ENCODE measurements at regions not wholly inside any gene's neighbourhood (a gene's known extent, or its start where the extent isn't known, plus 50 kb on each side); places are given as distances from the start of the nearest gene placed in this dataset.

DNA sequence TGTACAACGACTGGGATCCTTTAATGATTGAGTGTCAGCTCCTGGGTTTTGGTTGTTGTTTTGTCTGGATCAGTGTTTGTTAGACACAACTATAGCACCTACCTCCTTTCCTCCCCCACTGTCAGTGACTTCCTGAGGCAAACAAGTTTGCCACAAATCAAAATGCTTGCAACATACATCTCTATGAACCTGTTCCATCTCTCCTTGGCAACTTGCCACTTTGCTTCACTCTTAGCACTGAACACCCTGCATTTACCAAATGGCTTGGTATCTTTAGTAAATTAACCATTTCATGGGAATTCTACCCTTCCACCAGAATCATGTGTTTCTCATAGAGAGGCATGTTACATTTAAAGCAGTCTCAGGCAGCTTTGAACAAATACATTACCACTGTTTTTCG is 301.1 kb upstream of the TANK start:
- no peak for DNase-seq
- no peak overlapping the region for H3K4me3 Mint-ChIP-seq
- peaks cover 5% of the 10 kb centered on the region for H3K4me1 Mint-ChIP-seq (ENCODE audit: low read depth)
- CTCF ChIA-PET: no interaction called here
- H3K9me3 Mint-ChIP-seq: no peaks in the 10 kb centered on the region
- H3K27me3 Mint-ChIP-seq (ENCODE audit: low read depth): no peaks in the 10 kb centered on the region
- no peak overlapping the region for H3K27ac Mint-ChIP-seq
- H3K36me3 Mint-ChIP-seq (ENCODE audit: low read depth): no peaks in the 10 kb centered on the region
- intact Hi-C loops (cut with micrococcal nuclease): no loop called here

DNA sequence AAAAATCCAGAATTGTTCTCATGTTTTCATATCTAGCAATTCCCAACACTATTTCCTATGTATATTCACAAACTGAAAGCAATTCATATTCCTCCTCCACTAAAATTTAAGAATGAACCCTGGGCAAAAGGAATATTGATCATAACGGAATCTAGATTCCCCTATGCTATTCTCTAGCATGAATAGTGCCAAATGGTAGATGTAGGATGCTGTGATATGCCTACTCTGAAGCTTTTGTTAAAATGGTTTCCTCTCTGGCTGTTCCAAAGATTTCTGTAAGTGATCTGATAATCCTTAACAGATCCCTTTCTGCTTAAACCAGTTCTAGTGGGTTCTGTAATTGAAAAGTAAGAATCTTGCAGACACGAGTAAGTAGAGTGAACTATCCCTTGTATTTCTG is 298.0 kb upstream of the TANK start:
- Mint-ChIP-seq H3K27me3 (ENCODE audit: low read depth) (no peaks in the 10 kb centered on the region), H3K27ac (no peak overlapping the region), H3K36me3 (ENCODE audit: low read depth) (no peaks in the 10 kb centered on the region), H3K4me1 (ENCODE audit: low read depth) (peaks cover 5% of the 10 kb centered on the region), H3K9me3 (no peaks in the 10 kb centered on the region), H3K4me3 (no peak overlapping the region)
- CTCF ChIA-PET: no interaction called here
- no peak for DNase-seq
- intact Hi-C loops (cut with micrococcal nuclease): no loop called here

DNA sequence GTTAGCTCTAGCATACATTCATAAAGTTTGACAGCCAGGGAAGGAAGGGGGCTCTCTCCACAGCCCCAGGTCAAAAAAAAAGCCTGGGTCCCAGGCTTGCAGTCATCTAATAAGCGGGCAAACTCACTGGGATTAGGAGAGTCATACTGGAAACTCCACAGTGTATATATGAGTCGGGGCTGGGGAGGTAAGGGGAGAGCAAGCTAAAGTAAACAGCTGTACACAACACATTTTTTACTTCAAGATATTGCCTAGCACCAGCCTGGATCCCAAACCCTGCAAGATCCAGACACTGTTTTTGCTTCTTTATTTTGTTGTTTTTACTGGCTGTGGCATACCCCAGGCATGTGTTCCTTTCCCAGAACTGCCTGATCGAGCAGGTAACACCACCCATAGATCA is 291.3 kb upstream of the TANK start:
- DNase-seq: no peak
- Mint-ChIP-seq H3K36me3 (ENCODE audit: low read depth) (no peaks in the 10 kb centered on the region), H3K4me3 (no peak overlapping the region), H3K9me3 (no peaks in the 10 kb centered on the region), H3K27ac (no peak overlapping the region), H3K4me1 (ENCODE audit: low read depth) (no peaks in the 10 kb centered on the region), H3K27me3 (ENCODE audit: low read depth) (no peaks in the 10 kb centered on the region)
- CTCF ChIA-PET: interaction anchor here (0.6 kb wide), 3 partner anchors 254 to 616 kb away, joined by 3 to 4 read pairs (median 4); no protein-coding TSS in a partner anchor
- intact Hi-C loops (cut with micrococcal nuclease): no loop called here

DNA sequence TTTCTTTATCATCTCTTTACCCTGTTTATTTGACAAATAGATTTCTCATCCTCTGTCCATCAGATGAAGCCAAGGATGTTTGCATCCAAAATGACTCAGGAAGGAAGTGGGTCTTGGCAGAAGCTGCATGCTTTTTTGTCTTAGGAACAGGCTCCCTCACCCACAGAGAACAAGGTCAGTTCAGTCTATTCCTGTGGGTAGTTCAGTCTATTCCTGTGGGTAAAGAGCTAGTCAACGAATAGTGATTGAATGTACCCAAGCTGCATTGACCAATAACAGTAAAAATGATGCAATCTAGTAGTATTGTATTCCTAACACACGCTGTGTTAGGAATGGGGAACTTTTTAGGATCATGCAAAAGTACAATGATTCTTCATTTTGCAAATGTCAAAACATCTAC is 290.8 kb upstream of the TANK start:
- no peak for DNase-seq
- Mint-ChIP-seq H3K4me3 (no peak overlapping the region), H3K9me3 (no peaks in the 10 kb centered on the region), H3K27me3 (ENCODE audit: low read depth) (no peaks in the 10 kb centered on the region), H3K4me1 (ENCODE audit: low read depth) (no peaks in the 10 kb centered on the region), H3K36me3 (ENCODE audit: low read depth) (no peaks in the 10 kb centered on the region), H3K27ac (no peak overlapping the region)
- intact Hi-C loops (cut with micrococcal nuclease): no loop called here
- CTCF ChIA-PET: interaction anchor here (0.6 kb wide), 1 partner anchor 253 kb away, joined by 3 read pairs; no protein-coding TSS in a partner anchor

DNA sequence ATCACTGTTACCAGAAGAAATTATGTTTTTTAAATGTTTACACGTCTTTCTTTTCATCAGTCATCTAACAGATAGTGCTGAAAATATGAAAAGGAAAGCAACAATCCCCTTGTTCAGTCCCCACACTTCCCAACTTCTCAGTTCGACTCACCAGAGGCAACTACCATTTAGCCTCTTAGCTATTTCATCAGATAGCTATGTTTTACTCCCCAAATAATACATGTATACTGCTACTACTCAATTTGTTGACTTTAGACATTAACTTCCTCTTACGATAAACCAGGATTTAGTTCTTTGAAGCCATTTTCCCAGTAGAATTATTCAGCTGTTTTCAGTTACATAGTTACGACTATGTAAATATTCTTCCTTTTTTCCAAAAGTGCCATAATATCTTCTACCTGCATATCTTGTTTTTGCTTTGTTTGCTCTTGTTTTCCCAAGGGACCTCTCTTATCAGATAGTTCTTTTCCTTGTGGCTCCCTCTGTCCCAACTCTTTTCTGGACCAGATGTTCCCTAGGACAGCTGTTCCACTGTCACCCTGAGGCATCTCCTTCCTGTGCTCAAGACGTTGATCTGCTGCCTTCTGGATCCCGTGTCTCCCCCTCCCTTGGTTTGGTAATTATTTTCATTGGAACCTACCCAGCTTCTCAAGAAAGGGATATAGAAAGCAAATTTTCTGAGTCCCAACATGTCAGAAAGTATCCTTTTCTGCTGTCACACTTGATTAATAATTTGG is 289.3 kb upstream of the TANK start:
- Mint-ChIP-seq H3K27me3 (ENCODE audit: low read depth) (no peaks in the 10 kb centered on the region), H3K36me3 (ENCODE audit: low read depth) (no peaks in the 10 kb centered on the region), H3K4me3 (no peak overlapping the region), H3K4me1 (ENCODE audit: low read depth) (no peaks in the 10 kb centered on the region), H3K27ac (no peak overlapping the region), H3K9me3 (no peaks in the 10 kb centered on the region)
- intact Hi-C loops (cut with micrococcal nuclease): no loop called here
- CTCF ChIA-PET: interaction anchor here (0.5 to 1.0 kb wide), 2 partner anchors 39 to 125 kb away, joined by 3 to 4 read pairs; no protein-coding TSS in a partner anchor
- no peak for DNase-seq

DNA sequence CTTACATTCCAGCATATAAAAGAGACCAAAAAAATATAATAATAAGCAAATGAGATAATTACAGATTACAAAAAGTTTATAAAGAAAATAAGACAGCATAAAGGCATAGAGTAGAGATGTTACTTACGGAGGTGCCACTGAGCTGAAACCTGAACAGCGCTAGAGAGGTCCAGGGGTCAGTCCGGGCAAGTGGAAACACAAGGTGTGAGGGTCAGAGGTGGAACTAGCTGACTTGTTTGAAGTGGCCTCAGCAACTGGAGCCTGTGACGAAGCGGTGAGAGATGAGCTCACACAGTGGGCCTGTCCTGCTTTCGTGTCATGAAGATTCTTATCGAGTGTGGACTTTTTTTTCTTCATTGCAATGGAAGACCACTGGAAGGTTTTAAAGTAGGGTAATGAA is 288.3 kb upstream of the TANK start:
- Mint-ChIP-seq H3K4me3 (no peak overlapping the region), H3K9me3 (no peaks in the 10 kb centered on the region), H3K36me3 (ENCODE audit: low read depth) (no peaks in the 10 kb centered on the region), H3K4me1 (ENCODE audit: low read depth) (no peaks in the 10 kb centered on the region), H3K27ac (no peak overlapping the region), H3K27me3 (ENCODE audit: low read depth) (no peaks in the 10 kb centered on the region)
- CTCF ChIA-PET: no interaction called here
- DNase-seq: no peak
- intact Hi-C loops (cut with micrococcal nuclease): no loop called here

DNA sequence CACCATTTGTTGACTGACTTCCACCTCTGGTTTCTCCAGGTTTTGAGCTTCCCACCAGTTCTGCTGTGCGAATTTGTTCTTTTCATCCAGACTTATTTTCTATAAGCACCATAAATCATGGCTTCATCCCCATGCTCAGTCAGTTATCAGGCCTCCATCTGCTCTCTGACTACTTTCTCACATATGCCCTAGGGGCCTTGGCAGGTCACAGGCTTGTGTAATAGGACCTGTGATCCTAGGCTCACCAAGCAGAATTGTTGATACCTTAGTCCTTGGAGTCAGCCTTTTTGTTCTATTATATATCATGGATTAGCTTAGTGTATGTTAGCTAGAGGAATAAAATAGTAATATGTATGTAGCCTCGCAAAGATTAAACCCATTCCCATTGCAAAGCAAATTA is 284.2 kb upstream of the TANK start:
- no peak overlapping the region for H3K27ac Mint-ChIP-seq
- no peaks in the 10 kb centered on the region for H3K27me3 Mint-ChIP-seq (ENCODE audit: low read depth)
- DNase-seq: no peak
- H3K36me3 Mint-ChIP-seq (ENCODE audit: low read depth): no peaks in the 10 kb centered on the region
- CTCF ChIA-PET: no interaction called here
- H3K4me3 Mint-ChIP-seq: no peak overlapping the region
- intact Hi-C loops (cut with micrococcal nuclease): no loop called here
- H3K4me1 Mint-ChIP-seq (ENCODE audit: low read depth): no peaks in the 10 kb centered on the region
- H3K9me3 Mint-ChIP-seq: no peaks in the 10 kb centered on the region

DNA sequence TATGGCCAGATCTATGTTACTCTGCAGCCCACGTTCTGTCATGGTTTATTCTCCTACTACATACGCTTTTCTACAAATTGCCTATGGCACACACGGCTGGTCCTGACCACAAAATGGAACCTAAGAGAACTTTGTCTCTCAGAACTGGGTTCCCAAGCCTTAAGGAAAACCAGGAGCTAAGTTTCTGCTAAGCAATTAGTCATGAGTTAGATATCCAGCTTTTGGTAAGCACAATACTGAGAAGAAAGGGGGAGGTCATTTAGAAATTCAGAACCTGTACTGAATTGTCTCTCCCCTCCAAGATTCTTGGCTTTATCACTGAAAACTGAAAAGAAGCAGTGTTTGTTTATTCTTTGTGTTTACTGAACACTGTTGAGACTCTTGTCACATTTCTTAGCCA is 283.5 kb upstream of the TANK start:
- CTCF ChIA-PET: no interaction called here
- Mint-ChIP-seq H3K27me3 (ENCODE audit: low read depth) (no peaks in the 10 kb centered on the region), H3K36me3 (ENCODE audit: low read depth) (no peaks in the 10 kb centered on the region), H3K4me1 (ENCODE audit: low read depth) (no peaks in the 10 kb centered on the region), H3K27ac (no peak overlapping the region), H3K4me3 (no peak overlapping the region), H3K9me3 (no peaks in the 10 kb centered on the region)
- intact Hi-C loops (cut with micrococcal nuclease): no loop called here
- DNase-seq: no peak

DNA sequence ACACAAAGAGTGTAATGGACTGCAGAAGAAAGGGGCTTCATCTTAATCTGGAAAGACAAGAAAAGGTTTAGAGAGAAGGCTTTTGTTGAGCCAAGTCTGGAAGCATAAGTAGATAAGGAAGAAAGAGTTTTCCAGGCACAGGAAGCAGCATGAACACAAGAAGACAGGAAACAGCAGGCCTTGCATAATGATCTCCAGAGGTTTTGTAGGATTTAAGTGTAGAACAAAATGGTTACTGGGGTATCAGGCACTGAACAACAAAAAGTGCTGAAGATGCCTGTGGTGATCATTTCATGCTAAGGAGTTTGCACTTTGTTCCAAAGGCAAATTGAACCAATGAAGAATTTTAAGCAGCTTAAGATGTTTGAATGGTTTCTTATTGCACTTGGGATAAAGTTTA is 281.6 kb upstream of the TANK start:
- CTCF ChIA-PET: no interaction called here
- Mint-ChIP-seq H3K9me3 (no peaks in the 10 kb centered on the region), H3K4me3 (no peak overlapping the region), H3K27ac (no peak overlapping the region), H3K36me3 (ENCODE audit: low read depth) (no peaks in the 10 kb centered on the region), H3K4me1 (ENCODE audit: low read depth) (no peaks in the 10 kb centered on the region), H3K27me3 (ENCODE audit: low read depth) (no peaks in the 10 kb centered on the region)
- DNase-seq: no peak
- intact Hi-C loops (cut with micrococcal nuclease): no loop called here

DNA sequence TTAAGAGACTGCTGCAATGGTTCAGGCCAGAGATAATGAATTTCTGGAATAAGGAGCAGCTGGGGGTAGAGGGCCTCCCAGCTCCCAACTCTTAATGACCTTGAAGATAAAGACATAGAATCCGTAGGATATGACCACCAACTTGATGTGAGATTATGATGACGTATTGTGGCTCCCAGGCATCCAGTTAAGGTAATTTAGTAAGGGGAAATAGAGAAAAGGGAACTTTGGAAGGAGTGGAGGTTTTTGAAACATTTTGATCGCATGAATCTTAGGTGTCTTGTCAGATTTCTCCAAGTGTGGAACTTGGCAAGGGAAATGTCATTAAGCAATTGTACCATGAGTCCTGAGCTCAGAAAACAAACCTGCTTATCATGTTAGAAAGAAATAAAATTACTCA is 277.3 kb upstream of the TANK start:
- H3K4me3 Mint-ChIP-seq: no peak overlapping the region
- H3K36me3 Mint-ChIP-seq (ENCODE audit: low read depth): no peaks in the 10 kb centered on the region
- intact Hi-C loops (cut with micrococcal nuclease): no loop called here
- no peak overlapping the region for H3K27ac Mint-ChIP-seq
- no peaks in the 10 kb centered on the region for H3K27me3 Mint-ChIP-seq (ENCODE audit: low read depth)
- H3K4me1 Mint-ChIP-seq (ENCODE audit: low read depth): no peaks in the 10 kb centered on the region
- CTCF ChIA-PET: no interaction called here
- no peak for DNase-seq
- H3K9me3 Mint-ChIP-seq: no peaks in the 10 kb centered on the region

DNA sequence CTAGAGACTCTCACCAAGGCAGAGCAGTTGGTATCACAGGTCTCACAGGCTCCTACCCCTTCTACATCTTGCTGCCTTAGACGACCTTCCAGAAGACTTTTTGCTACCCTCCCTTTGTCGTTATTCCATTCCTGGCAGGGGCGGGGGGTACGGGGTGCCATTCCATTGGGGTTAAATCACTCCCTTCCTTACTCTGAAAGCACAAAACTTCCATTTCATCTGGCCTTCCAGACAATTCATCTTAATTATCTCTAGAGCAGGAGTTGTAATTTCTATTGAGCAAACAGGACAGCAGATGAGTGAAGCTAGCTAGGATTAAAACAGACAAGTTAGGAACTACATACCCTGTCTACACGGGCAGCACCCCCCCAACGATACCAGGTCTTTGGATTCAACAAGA is 276.2 kb upstream of the TANK start:
- Mint-ChIP-seq H3K36me3 (ENCODE audit: low read depth) (no peaks in the 10 kb centered on the region), H3K4me3 (no peak overlapping the region)

DNA sequence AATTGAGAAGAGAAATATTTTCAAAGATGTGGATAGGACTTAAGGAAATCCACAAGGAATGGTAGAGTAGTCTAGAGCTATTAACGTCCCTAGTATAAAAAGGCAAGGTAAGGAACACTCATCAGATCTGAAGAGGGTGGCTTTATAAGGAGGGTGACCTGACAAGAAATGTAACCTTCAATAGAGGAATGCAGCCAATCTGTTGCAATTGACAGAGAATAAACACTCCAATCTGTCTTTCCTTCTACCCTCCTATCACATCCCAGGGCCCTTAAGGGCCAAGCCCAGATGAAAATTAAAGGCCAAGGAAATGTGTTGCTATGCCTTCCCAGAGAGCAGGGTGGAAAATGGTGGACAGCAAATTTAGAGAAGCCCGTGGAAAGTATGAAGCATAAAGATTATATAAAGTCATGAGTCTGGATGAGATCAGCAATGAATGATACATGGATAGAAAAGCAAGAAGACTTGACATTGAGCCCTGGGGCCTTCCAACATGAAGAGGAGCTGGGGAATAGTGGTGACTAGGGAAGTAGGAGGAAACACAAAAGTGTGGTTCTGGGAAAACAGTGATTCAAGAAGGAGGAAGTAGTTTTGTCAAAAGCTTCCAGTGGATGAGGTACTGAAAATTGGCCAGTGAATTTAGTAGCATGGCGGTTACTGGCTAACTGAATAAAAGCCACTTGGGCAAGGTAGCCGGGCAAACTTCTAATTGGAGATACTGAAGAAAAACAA is 270.6 kb upstream of the TANK start:
- Mint-ChIP-seq H3K9me3 (no peaks in the 10 kb centered on the region), H3K4me3 (no peak overlapping the region), H3K36me3 (ENCODE audit: low read depth) (no peaks in the 10 kb centered on the region), H3K27ac (no peak overlapping the region), H3K4me1 (ENCODE audit: low read depth) (no peaks in the 10 kb centered on the region), H3K27me3 (ENCODE audit: low read depth) (no peaks in the 10 kb centered on the region)
- DNase-seq: no peak
- intact Hi-C loops (cut with micrococcal nuclease): no loop called here
- CTCF ChIA-PET: no interaction called here

More for the DNA sequence above, 276.2 kb upstream of the TANK start:
- intact Hi-C loops (cut with micrococcal nuclease): no loop called here
- CTCF ChIA-PET: no interaction called here
- Mint-ChIP-seq H3K9me3 (no peaks in the 10 kb centered on the region), H3K4me1 (ENCODE audit: low read depth) (no peaks in the 10 kb centered on the region), H3K27ac (no peak overlapping the region), H3K27me3 (ENCODE audit: low read depth) (no peaks in the 10 kb centered on the region)
- no peak for DNase-seq

DNA sequence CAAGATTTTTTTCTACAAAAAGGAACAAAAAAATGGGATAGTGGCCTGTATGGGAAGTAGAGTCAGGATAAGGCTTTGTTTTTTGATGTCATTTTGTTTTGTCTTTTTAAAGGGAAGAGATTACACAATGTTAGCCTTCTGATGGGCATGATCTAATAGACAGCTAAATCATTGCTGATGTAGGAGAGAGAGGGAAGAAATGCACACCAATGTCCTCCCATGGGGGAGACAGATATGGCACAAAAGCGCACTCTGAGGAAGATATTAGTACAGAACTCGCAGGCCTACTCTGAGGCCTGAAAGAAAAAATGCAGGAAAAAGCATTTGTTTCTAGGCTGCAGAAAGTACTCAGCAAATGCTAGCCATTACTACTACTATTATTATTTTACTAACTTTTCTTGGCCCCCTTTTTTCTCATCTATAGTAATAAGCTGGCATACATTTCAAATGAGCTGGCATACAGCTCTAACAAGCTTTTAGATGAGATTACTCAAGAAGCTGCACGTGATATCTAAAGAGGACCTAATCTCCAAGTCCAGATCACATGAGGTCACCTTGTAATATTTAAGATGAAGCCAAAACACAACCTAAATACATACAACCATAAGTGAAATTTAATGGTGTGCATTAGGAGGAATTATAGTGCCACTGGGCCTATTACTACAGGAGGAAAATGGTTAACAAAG is 269.4 kb upstream of the TANK start:
- Mint-ChIP-seq H3K36me3 (ENCODE audit: low read depth) (no peaks in the 10 kb centered on the region), H3K4me1 (ENCODE audit: low read depth) (no peaks in the 10 kb centered on the region), H3K27ac (no peak overlapping the region), H3K27me3 (ENCODE audit: low read depth) (no peaks in the 10 kb centered on the region), H3K4me3 (no peak overlapping the region), H3K9me3 (no peaks in the 10 kb centered on the region)
- intact Hi-C loops (cut with micrococcal nuclease): no loop called here
- CTCF ChIA-PET: no interaction called here
- no peak for DNase-seq
